GM18870 (cell line): ENCODE measurements at regions not wholly inside any gene's neighbourhood (a gene's known extent, or its start where the extent isn't known, plus 50 kb on each side); places are given as distances from the start of the nearest gene placed in this dataset.

Source experiments
- ATAC-seq: cut with Tn5 transposase; IDR thresholded peaks from one replicate; pipeline ENCODE4 v1.9.1; 2021; ENCODE audit warnings: moderate library complexity; ENCODE audit not compliant: unreplicated experiment

DNA sequence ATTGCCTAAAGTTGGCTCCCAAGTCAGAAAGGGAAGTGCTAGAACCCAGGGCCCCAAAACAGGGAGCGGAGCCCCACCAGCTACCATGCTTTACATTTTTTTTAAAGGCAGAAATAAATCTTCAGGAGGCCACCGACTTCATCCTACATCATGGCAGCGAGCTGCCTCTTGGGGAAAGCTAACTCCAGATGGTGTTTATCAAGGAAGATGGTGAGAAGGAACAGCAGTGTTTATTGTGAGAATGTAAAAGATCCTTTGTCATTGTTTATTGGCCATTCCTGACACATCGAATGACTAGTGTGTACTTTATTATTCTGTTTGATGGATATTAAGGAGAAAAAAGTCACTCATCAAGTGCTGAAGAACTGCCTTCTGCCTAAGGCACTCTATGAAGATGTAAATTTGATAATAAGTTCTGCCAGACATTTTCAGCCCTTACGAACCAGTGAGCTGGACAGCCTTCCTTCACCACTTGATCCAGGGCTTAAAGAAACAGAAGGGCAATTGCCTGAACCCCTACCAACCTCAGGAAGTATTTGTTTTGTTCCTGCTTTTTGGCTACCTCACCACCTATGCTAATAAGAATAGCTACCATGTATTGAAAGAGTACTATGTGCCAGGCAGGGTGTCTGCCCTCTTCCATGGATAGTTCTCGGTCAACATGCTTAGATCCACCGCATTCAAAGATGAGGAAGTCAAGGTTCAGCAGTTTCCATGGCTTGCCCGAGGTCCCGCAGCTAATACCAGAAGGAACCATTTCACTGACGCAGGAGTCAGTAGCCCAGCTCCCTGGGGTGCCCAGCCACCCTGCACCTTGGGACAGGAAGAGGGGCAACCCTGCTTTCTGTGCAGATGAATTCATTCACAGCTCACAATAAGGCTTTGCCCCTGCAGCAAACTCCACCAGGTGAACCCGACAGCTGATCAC, 194.7 kb upstream of the RREB1 start:
- no peak for ATAC-seq

DNA sequence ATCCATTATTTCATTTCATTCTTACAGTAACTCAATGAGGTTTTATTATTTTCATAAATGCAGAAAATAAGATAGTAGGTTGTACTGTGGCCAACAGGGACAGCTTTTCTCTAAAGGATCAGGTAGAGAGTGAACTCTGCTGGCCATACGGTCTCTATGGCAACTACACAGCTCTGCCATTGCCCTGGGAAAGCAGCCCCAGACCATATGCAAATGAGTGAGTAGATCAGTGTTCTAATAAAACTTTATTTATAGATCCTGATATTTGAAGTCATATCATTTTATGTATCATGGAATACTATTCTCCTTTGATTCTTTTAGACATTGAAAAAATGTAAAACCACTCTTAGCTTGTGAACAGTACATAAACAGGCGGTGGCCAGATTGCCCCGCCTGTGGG, 192.5 kb upstream of the RREB1 start:
- ATAC-seq: no peak

DNA sequence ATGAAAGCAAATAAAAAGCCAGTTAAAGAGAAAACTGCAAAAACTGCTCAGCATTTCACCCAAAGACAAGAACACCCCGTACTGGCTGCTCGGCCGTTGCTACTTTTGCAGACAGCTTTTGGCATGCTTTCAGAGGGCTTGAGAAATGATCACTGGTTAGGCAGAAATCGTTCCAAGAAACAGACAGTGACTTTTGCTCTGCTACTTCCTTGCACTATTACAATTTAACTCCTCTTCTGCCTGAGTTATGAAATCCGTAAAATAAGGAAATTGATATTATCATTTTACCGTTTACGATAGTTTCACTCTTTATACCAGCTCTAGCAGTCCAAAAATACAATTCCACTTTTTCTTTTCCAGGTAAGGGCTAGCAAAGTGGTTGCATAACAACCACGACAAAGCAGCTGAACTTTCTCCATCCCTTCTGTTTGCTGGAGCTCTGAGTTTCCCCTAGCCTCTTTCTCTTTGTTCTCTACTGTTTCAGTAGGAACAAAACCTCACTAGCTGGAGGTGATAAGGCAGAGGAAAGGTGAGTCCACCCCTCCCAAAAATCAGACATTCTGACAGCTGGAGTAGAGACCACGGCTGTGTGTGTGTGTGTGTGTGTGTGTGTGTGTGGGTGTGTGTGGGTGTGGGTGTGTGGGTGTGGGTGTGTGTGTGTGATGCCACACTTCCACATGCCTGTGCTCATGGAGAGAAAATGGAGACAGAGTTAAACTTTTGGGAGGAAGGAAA, 191.8 kb upstream of the RREB1 start:
- ATAC-seq: no peak

DNA sequence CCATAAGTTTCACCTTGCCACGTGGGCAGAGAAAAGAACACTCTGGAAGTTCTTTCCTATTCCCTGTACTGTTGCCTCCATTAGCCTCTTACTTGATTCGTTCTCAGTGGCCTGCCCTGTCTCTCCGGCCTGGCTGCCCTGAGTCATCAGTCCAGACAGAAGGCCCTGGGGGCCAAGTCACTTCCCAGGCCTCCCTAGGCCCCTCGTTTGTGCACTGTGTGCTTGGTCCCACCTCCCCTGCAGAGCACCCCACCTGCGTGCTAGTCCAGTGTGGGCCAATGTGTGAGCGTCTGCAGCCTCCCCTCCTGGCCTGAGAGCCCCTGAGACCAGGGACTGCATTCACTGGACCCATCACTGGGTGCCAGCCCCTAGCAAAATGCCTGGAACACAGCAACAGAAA, 191.2 kb upstream of the RREB1 start:
- no peak for ATAC-seq

DNA sequence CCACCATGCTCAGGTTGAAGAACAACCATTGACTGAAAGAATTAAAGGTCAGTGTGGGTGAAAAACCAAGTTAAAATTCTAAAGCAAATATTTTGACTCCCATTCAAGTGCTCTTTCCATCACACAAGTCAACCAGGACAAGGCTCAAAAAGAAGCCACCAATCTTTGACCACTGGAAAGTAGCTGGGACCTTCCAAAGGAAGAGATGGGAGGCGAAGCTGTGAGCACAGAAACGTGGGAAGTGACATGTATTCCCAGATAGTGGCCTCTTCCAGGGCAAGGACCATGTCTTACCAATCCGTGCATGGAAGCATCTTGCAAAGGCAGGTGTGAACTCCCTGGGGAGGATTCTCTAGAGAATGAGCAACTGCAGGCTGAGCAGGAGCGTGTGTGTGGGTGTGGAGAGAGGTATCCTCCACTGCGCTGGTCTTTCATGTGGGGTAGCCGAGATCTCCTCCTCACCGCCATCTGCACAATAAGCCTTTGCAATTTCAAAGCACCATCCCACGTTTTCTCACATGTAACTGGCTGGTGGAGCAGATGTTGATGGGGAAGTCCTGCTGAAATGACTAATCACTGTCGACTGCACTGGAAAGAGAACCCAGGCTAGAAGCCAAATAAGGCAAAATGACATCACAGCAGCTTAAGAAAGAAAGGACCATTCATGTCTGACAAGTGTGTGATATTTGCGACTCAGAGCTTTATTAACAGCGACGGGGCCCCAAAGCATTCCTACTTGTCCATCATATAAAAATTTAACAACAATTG, 189.4 kb upstream of the RREB1 start:
- ATAC-seq: peak; percentile 85

DNA sequence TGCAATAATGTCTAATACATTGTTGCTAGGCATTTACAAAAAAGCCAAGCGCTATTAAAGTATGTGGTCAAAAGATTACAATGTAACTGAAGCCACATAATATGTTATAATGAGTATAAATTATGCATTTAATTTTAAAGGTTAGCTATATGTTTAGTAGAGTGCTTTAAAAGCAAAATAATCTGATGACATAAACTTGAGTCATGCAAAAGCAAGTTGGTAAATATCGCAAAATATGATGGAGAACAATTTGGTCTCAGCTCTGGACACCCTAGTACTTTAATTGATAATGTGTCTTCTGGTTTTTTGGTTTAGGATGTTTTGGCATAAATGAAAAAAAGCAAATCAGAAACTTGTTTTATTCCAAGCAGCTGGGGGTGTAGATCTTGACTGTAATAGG, 188.6 kb upstream of the RREB1 start:
- ATAC-seq: no peak

DNA sequence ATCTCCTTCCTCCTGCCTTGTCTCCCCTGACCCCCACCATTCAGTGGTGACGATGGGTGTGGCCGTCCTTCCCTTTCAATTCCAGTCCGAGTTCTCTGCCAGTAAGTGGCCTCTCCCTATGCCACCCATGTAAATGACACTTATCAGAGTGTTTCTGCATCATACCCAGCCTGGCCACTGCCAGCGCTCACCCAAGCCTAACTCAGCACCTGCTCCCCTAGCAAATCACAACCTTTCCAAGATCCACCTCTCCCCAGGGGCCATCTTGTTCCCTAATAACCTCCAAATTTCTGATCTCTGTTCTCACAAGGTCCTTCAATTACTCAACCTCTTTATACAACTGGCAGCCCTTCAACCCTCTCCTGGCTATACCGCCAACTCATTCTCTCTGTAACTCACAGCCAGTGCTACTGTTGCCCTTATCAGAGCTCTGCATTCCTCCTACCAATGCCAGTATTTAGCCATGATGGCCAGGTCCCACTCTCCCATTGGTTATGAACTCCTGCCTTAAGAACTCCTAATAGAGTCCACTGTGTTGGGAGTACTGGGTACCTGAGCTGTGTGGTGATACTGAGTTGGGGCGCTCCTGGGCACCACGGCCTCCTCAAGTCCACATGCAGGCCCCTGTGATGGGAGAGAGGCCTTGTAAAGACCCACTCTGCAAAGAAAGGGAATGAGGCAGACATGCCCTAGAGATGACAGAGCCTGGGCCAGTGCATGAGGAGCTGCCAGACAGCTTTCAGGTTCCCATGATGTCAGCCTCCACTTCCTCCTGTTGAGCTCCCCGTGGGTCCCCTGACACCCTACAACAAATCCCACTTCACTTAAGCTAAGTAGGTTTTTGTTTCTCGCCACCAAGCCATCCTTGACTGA, 187.4 kb upstream of the RREB1 start:
- no peak for ATAC-seq

DNA sequence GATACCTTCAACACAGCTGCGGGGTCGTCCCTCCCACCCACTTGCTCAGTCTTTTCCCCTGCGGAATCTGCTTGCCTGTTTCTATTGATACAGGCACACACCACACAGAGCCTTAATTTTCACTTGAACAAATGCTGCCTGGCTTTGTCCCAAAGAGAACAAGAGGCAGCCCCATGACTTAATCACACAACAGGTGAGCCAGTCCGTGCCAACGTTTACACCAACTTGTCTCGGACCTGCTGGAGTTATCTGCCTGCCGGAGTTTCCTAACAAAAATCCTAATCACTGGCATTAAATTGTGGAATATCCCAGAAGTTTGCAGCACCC, 186.8 kb upstream of the RREB1 start:
- ATAC-seq: no peak

DNA sequence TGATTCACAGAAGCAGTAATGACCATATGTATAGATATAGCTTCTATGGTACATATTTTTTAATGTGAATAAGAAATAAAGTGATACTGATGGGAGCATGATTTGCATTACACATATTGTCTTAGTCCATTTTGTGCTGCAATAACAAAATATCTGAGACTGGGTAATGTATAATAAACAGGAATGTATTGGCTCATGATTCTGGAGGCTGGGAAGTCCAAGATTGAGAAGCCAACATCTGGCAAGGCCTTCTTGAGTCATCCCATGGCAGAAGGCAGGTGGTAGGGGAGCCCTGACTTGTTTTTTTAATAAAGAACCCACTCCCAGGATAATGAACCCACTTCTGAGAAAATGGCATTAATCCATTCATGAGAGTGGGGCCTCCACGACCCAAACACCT, 185.6 kb upstream of the RREB1 start:
- no peak for ATAC-seq

DNA sequence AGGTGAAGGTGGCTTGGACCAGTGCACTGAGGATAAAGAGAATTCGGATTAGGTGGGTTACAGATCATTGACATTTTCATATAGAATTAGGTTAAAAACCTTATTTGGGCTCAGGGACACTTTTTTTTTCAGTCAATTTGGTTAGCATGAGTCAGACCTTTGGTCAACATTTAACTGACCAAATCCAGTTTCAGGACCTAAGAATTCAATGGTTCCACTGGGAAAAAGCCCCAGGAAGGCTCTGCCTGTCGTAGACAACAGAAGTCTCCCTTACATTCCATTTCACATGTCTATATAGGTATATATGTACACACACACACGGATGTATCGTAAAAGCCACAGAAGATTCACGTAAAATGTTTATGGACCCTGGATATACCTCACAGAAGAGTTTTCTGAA, 184.2 kb upstream of the RREB1 start:
- no peak for ATAC-seq

DNA sequence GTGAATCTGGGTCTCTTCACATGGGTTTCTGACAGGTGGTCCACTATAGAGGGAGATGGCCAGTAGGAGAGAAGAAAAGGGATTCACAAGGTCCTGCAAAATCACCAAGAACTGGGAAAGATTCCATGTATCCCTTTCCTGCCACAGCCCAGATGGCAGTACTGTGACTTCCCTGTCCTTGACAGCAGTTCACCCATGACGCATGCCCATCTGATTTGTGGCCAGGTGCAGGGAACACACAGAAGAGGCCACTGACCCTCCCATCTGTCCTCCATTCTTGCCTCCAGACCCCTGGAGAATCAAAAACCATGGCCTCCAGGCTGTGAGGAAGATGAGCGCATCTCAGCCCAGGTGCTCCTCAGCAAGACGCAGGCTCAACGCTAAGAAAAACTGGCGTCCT, 183.1 kb upstream of the RREB1 start:
- ATAC-seq: no peak

DNA sequence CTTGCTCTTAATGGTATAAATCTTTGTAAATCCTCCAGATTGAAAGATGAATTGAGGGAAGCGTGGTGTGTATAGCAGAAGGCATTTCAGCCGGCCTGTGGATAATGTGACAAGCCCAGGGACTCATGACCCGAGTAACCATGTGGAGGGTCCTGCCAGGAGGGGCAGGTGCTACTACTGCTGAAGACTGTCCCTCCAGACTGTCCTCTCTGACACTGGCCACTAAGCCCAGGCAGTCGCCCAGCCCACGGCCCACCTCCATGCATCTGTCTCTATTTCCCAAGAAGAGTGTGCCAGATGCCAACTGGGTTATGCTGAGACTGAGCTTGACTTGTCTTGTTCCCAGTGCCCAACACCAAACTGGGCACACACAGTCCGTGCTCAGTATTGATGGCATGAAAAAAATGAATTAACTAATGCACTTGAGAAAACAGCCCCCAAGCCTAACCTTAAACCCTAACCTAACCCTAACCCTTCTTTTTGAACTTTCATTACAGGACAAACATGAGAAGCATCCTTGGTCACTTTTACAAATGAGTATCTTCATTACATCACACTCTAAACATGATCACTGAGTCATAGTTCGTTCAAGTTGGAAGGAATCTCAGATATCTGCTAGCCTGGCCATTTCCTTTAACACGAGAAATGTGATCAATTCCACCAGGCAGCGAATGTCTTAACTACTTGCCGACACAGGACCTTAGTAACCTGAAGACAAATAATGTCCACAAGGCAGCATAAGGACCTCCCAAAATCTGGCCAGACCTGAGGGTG, 182.2 kb upstream of the RREB1 start:
- ATAC-seq: no peak

DNA sequence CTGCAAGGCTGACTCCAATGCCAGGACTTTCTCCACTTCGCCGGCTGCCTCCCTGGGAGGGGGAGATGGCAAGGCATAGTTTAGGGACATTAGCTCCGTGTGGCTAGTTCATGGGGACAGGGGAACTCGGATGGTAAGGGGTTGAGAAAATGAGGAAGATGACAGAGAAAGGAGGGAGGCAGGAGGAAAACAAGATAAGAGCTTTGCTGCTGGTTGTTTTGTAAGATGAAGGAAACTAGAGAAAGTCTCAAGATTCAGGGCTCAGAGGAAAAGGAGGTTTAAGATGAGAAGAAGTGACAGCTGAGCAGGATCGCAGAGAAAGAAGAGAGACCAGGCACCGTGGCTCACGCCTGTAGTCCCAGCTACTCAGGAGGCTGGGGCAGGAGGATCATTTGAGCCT, 180.9 kb upstream of the RREB1 start:
- no peak for ATAC-seq

DNA sequence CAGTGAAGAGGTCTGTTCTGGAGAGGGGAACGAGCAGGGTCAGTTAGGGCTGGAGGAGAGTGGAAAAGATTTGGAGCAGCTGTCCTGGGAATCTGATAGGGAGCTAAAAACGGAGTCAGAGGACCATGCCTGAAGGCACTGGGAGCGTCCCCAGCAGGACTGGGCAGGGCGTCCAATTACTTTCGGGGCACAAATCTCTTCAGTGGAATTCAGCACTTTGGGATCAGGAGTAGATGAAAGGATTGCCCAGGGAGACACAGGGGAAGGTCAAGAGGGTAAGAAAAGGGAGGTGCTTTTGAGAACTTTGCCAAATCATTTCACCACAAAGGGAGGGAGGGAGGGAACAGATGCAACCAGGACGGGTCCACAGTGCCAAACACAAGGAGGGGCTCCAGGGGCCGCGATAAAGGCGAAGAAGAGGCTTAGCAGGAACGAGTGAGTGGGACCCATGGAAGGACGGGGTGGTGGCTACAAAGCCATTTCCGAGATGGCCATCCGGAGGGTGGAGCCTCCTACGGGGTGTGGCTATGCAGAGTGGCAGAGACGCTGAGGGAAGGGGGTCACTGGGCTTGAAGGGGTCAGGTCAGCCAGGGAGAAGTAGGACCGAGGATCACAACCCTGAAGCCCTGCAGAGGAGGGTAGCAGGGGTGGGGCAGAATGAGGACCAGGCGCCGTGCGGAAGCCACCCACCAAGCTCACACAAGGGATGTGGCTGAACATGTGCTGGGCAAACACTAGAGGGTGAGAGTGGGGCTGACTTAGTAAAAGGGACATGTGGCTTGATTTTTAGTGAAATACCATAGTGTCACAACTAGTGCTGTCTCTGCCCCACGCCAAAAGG, 180.0 kb upstream of the RREB1 start:
- ATAC-seq: no peak

DNA sequence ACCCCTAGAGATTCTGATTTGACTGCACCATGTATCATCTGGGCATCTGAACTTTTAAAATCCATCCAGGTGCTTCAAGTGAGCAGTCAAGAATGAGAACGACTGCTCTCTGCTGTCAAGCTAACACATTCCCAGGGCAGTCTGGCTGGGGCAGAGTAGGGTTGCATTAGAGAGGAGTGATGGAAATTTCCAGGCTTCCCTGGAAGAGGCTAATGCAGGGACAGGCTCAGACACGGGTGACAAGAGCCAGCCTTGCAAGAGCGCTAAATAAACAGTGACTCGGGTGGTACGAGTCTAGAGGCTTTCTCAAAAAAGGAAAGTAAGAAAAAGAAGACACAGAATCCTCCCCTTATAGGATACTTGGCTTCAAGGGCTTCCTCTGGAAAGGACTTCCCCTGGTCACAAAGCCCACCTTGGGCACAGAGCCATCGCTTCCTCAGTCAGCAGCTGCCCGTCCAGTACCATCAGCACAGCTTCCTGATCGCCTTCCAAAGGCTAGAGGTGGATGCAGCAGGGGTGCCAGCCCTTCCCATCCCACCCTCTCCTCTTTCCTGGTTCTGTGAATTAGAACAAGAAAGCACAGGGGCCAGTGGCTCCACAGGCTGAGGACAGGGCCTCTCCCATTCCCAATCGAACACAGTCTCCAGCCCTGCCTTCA, 177.4 kb upstream of the RREB1 start:
- no peak for ATAC-seq

DNA sequence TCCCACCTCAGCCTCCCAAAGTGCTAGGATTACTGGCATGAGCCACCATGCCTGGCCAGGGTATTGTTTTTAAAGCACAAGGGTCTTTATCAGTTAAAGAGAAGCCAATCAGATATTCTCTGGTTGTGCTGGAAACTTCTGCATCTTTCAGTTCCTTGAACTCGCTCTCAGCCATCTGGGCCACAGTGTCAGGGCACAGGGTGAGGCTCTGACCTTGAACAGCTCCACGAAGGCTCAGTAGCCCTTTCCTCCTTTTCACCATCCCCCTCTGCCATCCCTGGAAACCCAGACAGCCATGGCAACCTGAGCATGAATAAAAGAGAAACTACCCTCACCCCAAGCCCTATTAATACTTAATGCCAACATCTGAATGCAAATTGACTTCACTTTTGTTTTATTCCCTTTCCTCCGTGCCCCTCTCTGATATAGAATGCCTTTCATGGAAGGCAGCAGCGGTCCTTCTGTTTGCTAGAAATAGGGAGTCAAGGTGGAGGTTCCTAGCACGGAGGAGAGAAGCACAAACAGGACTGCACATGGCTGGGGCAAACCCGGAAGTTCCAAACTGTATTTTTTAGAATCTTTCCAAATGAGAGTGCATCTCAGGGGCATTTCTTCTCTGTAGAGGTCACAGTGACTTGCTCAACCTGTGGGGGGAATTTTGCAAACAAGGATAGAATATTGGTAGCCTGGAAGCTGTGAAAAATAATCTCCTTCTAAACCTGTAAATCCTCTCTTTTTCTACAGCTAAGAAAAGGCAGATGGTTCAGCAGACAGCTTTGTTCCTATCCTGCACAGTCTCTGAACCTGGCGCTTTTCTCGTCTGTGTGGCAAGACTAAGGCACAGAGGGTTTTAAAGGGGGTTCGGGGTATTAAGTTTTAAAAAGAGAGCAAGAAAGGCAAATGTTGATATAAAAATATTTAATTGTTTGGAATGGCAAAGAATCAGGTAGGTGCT, 176.4 kb upstream of the RREB1 start:
- no peak for ATAC-seq

DNA sequence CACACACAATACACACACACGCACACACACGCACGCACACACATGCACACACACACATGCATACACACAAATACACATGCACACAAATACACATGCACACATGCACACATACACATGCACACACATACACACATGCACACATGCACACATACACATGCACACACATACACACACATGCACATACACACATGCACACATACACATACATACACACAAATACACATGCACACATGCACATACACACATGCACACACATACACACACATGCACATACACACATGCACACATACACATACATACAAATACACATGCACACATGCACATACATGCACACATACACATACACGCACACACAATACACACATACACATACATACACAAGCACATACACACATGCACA, 175.4 kb upstream of the RREB1 start:
- no peak for ATAC-seq
